ENCODE measurements at regions not wholly inside any gene's neighbourhood (a gene's known extent, or its start where the extent isn't known, plus 50 kb on each side); places are given as distances from the start of the nearest gene placed in this dataset.

DNA sequence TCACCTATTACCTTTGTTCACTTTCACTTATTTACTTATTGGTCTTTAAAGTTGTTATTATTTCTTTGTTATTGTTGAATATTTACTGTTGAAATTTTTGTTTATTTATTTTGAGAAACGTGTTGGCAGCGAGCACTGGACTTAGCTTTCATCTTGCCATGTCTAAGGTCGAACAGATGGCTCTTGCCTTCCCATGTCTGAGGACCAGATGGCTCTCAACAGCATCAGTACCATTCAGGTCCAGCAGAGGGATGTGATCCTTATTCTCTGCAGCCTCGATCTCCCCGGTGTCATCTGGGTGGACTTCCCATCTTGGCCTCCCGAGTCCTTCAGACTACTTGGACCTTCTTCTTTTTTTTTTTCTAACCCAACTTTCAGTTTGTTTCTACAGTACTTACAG lies 1437.6 kb downstream of the UQCRFS1 start:
- DNase-seq (ENCODE audit: low read depth), result peak; percentile 3
- no peak overlapping the region for H3K4me3 ChIP-seq (ENCODE audit: low read depth, low read length)
- TF ChIP-seq, protein P1, sequence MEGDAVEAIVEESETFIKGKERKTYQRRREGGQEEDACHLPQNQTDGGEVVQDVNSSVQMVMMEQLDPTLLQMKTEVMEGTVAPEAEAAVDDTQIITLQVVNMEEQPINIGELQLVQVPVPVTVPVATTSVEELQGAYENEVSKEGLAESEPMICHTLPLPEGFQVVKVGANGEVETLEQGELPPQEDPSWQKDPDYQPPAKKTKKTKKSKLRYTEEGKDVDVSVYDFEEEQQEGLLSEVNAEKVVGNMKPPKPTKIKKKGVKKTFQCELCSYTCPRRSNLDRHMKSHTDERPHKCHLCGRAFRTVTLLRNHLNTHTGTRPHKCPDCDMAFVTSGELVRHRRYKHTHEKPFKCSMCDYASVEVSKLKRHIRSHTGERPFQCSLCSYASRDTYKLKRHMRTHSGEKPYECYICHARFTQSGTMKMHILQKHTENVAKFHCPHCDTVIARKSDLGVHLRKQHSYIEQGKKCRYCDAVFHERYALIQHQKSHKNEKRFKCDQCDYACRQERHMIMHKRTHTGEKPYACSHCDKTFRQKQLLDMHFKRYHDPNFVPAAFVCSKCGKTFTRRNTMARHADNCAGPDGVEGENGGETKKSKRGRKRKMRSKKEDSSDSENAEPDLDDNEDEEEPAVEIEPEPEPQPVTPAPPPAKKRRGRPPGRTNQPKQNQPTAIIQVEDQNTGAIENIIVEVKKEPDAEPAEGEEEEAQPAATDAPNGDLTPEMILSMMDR (conservative IDR thresholded peaks at IDR 0.05; ENCODE audit: low read depth, low read length), result peak; percentile 27

DNA sequence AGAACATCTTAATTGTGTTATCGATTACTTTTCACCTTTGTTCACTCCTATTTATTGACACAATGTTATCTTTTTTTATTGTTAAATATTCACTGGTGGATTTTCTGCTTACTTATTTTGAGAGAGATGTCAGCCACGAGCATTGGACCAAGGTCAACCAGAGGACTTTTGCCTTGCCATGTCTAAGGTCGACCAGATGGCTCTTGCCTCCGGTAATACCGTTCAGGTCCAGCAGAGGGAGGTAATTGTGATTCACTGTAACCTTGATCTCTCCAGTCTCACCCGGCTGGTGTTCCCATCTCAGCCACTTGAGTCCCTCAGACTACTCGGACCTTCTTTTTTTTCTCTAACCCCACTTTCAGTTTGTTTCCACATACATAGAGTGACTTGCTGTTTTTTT lies 1438.1 kb downstream of the UQCRFS1 start:
- DNase-seq (ENCODE audit: low read depth), result peak; percentile 12
- TF ChIP-seq, protein P1 (conservative IDR thresholded peaks at IDR 0.05; ENCODE audit: low read depth, low read length), result peak; percentile 53
- H3K4me3 ChIP-seq (ENCODE audit: low read depth, low read length), result no peak overlapping the region

GRCh38 chr19:27774337-27774736 lies 1438.6 kb downstream of the UQCRFS1 start:
- DNase-seq (ENCODE audit: low read depth), result peak; percentile 2
- H3K4me3 ChIP-seq (ENCODE audit: low read depth, low read length), result no peak overlapping the region
- TF ChIP-seq, protein P1 (conservative IDR thresholded peaks at IDR 0.05; ENCODE audit: low read depth, low read length), result peak; percentile 56

DNA sequence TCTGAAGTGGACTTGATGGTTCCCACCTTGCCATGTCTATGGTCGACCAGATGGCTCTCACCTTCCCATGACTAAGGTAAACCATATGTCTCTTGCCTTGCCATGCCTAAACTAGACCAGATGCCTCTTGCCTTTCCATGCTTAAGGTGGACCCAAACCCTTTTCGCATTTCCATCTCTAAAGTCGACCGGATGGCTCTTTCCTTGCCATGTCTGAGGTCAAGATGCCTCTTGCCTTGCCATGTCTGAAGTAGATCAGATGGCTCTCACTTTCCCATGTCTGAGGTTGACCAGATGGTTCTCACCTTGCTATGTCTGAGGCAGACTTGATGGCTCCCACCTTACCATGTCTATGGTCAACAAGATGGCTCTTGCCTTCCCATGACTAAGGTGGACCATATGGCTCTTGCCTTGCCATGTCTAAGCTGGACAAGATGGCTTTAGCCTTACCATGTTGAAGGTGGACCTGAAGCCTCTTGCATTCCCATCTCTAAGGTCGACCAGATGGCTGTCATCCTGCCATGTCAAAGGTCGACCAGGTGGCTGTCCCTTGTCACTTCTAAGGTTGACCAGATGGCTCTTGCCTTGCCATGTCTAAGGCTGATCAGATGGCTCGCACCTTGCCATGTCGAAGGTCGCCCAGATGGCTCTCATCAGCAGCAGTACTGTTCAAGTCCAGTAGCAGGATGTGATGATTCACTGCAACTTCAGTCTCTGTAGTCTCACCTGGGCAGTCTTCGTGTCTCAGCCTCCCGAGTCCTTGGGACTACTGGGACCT lies 1439.4 kb downstream of the UQCRFS1 start:
- no peak overlapping the region for H3K4me3 ChIP-seq (ENCODE audit: low read depth, low read length)
- TF ChIP-seq, protein P1 (conservative IDR thresholded peaks at IDR 0.05; ENCODE audit: low read depth, low read length), result no peak
- DNase-seq (ENCODE audit: low read depth), result no peak

DNA sequence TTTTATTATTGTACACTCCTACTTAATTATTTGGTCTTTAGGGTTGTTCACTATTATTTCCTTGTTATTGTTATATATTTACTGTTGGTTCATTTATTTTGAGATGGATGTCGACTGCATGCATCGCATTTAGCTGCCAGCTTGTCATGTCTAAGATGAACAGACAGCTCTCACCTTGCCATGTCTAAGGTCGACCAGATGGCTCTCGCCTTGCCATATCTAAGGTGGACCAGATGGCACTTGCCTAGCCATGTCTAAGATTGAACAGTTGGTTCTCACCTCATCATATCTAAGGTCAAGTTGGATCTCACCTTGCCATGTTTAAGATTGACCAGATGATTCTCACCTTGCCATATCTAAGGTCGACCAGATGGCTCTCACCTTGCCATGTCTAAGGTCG lies 1440.9 kb downstream of the UQCRFS1 start:
- H3K4me3 ChIP-seq (ENCODE audit: low read depth, low read length), result no peak overlapping the region
- TF ChIP-seq, protein P1 (conservative IDR thresholded peaks at IDR 0.05; ENCODE audit: low read depth, low read length), result no peak
- no peak for DNase-seq (ENCODE audit: low read depth)

GRCh38 chr19:27770095-27770494 lies 1442.9 kb downstream of the UQCRFS1 start:
- DNase-seq (ENCODE audit: low read depth), result no peak
- TF ChIP-seq, protein P1 (conservative IDR thresholded peaks at IDR 0.05; ENCODE audit: low read depth, low read length), result no peak
- H3K4me3 ChIP-seq (ENCODE audit: low read depth, low read length), result no peak overlapping the region

DNA sequence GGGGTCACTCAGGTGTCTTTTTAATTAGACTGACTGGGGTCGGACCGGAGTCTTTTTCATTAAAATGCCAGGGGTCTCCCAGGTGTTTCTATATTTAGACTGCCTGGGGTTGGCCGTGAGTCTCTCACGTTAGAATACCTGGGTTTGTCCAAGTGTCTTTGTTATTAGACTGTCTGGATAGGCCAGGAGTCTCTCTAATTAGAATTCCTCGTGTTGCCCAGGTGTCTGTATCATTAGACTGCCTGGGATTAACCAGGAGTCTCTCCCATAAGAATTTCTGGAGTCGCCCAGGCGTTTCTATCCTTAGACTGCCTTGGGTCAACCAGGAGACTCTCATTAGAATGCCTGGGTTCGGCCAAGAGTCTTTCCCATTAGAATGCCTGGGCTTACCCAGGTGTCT lies 1445.7 kb downstream of the UQCRFS1 start:
- no peak overlapping the region for H3K4me3 ChIP-seq (ENCODE audit: low read depth, low read length)
- TF ChIP-seq, protein P1 (conservative IDR thresholded peaks at IDR 0.05; ENCODE audit: low read depth, low read length), result no peak
- DNase-seq (ENCODE audit: low read depth), result no peak

All from choroid plexus epithelial cell (primary cell).